ENCODE measurements at regions not wholly inside any gene's neighbourhood (a gene's known extent, or its start where the extent isn't known, plus 50 kb on each side); places are given as distances from the start of the nearest gene placed in this dataset.

- TF ChIP-seq PBX3 (IDR thresholded peaks at IDR 0.05) (no peak), POLR2A (IDR thresholded peaks at IDR 0.05; ENCODE audit: low read length) (no peak), MAZ (IDR thresholded peaks at IDR 0.05; ENCODE audit: borderline replicate concordance, low read depth, low read length) (no peak), CEBPB (IDR thresholded peaks at IDR 0.05) (no peak), PHF8 (IDR thresholded peaks at IDR 0.05; ENCODE audit: borderline replicate concordance, low read depth) (no peak), MAX (IDR thresholded peaks at IDR 0.05) (no peak), JUNB (IDR thresholded peaks at IDR 0.05) (no peak), TP53 (CRISPR knock-in tag; IDR thresholded peaks at IDR 0.05) (no peak), RAD21 (conservative IDR thresholded peaks at IDR 0.05 in 1 of 2, IDR thresholded peaks at IDR 0.05 in 1 of 2) (no peak), EP300 (IDR thresholded peaks at IDR 0.05) (no peak)
- TF ChIP-seq, protein P1, sequence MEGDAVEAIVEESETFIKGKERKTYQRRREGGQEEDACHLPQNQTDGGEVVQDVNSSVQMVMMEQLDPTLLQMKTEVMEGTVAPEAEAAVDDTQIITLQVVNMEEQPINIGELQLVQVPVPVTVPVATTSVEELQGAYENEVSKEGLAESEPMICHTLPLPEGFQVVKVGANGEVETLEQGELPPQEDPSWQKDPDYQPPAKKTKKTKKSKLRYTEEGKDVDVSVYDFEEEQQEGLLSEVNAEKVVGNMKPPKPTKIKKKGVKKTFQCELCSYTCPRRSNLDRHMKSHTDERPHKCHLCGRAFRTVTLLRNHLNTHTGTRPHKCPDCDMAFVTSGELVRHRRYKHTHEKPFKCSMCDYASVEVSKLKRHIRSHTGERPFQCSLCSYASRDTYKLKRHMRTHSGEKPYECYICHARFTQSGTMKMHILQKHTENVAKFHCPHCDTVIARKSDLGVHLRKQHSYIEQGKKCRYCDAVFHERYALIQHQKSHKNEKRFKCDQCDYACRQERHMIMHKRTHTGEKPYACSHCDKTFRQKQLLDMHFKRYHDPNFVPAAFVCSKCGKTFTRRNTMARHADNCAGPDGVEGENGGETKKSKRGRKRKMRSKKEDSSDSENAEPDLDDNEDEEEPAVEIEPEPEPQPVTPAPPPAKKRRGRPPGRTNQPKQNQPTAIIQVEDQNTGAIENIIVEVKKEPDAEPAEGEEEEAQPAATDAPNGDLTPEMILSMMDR (IDR thresholded peaks at IDR 0.05), result no peak
- TF ChIP-seq, protein P2, sequence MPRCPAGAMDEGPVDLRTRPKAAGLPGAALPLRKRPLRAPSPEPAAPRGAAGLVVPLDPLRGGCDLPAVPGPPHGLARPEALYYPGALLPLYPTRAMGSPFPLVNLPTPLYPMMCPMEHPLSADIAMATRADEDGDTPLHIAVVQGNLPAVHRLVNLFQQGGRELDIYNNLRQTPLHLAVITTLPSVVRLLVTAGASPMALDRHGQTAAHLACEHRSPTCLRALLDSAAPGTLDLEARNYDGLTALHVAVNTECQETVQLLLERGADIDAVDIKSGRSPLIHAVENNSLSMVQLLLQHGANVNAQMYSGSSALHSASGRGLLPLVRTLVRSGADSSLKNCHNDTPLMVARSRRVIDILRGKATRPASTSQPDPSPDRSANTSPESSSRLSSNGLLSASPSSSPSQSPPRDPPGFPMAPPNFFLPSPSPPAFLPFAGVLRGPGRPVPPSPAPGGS (IDR thresholded peaks at IDR 0.05), result no peak
- TF ChIP-seq, protein P3, sequence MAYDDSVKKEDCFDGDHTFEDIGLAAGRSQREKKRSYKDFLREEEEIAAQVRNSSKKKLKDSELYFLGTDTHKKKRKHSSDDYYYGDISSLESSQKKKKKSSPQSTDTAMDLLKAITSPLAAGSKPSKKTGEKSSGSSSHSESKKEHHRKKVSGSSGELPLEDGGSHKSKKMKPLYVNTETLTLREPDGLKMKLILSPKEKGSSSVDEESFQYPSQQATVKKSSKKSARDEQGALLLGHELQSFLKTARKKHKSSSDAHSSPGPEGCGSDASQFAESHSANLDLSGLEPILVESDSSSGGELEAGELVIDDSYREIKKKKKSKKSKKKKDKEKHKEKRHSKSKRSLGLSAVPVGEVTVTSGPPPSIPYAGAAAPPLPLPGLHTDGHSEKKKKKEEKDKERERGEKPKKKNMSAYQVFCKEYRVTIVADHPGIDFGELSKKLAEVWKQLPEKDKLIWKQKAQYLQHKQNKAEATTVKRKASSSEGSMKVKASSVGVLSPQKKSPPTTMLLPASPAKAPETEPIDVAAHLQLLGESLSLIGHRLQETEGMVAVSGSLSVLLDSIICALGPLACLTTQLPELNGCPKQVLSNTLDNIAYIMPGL (CRISPR knock-in tag; IDR thresholded peaks at IDR 0.05; ENCODE audit: borderline replicate concordance), result no peak
- TF ChIP-seq, protein P4, sequence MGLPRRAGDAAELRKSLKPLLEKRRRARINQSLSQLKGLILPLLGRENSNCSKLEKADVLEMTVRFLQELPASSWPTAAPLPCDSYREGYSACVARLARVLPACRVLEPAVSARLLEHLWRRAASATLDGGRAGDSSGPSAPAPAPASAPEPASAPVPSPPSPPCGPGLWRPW (IDR thresholded peaks at IDR 0.05), result no peak
Measured at GRCh38 chr15:29593111-29593510, 229.2 kb downstream of the TJP1 start.
